B cell (primary cell): ENCODE measurements at regions not wholly inside any gene's neighbourhood (a gene's known extent, or its start where the extent isn't known, plus 50 kb on each side); places are given as distances from the start of the nearest gene placed in this dataset.

Experiments used
- ATAC-seq: fragments of 200-7000 bp; cut with Tn5 transposase; one replicate; pipeline ENCODE4 v1.10.0; 2021; ENCODE audit warnings: low read depth, mild to moderate bottlenecking, moderate number of reproducible peaks, moderate library complexity
- CTCF ChIA-PET: fragments of 350-600 bp; sonication (Branson Sonifier 250); formaldehyde crosslinking; loops from one replicate; lab custom pipeline; 2021; ENCODE audit warnings: antibody characterized with exemption, inconsistent platforms; lab: Charles Lee
- POLR2A ChIA-PET: fragments of 350-600 bp; sonication (Branson Sonifier 250); formaldehyde crosslinking; loops from one replicate; lab custom pipeline; 2021; ENCODE audit warnings: antibody characterized with exemption; lab: Charles Lee
- DNase-seq: peaks from one replicate; pipeline ENCODE4 v3.0.0; 2013
- H2AFZ ChIP-seq: 2 replicates; pipeline ENCODE4 v1.6.1; 2012; ENCODE audit warnings: mild to moderate bottlenecking, low read depth, low read length; ENCODE audit not compliant: insufficient read depth, poor library complexity, severe bottlenecking
- H3K27ac ChIP-seq, 2 donors: 1 replicate in 1 of 2; 2 replicates in 1 of 2; pipeline ENCODE4 v1.5.1; 2012 to 2013; ENCODE audit warnings: low read length in 2 of 2, mild to moderate bottlenecking in 2 of 2, moderate library complexity in 1 of 2
- H3K27me3 ChIP-seq, 4 experiments: fragments of 200-600 bp in 1 of 4; sonication (generic) in 1 of 4; replicated peaks in 1 of 4; 1 replicate in 2 of 4; 2 replicates in 2 of 4; pipeline versions ENCODE4 v1.6.1 to v1.7.0; 2013 to 2016; ENCODE audit warnings: low read length in 3 of 4, mild to moderate bottlenecking in 2 of 4, mixed read lengths in 1 of 4, moderate library complexity in 1 of 4; ENCODE audit not compliant: insufficient read depth in 4 of 4, control insufficient read depth in 3 of 4; ENCODE audit errors: control extremely low read depth in 1 of 4
- H3K36me3 ChIP-seq, 2 experiments: replicated peaks in 1 of 2; 1 replicate in 1 of 2; 2 replicates in 1 of 2; pipeline versions ENCODE4 v1.6.1 to v1.7.1; 2013; ENCODE audit warnings: low read length in 1 of 2; ENCODE audit not compliant: insufficient read depth in 2 of 2, control insufficient read depth in 1 of 2; ENCODE audit errors: control extremely low read depth in 1 of 2, extremely low read depth in 1 of 2
- H3K4me1 ChIP-seq, 2 donors: fragments of 200-600 bp in 1 of 2; sonication (generic) in 1 of 2; 1 replicate in 1 of 2; 2 replicates in 1 of 2; pipeline versions ENCODE4 v1.5.1 to v1.6.1; 2013 to 2017; ENCODE audit warnings: low read length in 2 of 2; ENCODE audit not compliant: control insufficient read depth in 2 of 2, insufficient read depth in 2 of 2
- H3K4me2 ChIP-seq: replicated peaks from 2 replicates; pipeline ENCODE3; 2012; ENCODE audit warnings: mild to moderate bottlenecking, low read depth, low read length; ENCODE audit not compliant: poor library complexity, severe bottlenecking
- H3K4me3 ChIP-seq, 5 experiments: fragments of 200-600 bp in 1 of 5; sonication (generic) in 1 of 5; 1 replicate in 3 of 5; 2 replicates in 2 of 5; pipeline versions ENCODE4 v1.5.1 to v1.7.0; 2011 to 2016; ENCODE audit warnings: low read length in 4 of 5, mild to moderate bottlenecking in 4 of 5, low read depth in 2 of 5, control low read depth in 1 of 5, moderate library complexity in 1 of 5; ENCODE audit not compliant: insufficient read depth in 1 of 5; ENCODE audit errors: control extremely low read depth in 1 of 5, extremely low read depth in 1 of 5
- H3K79me2 ChIP-seq: fragments of 200-600 bp; sonication (generic); one replicate; pipeline ENCODE4 v1.6.0; 2016; ENCODE audit warnings: low read length; ENCODE audit not compliant: control insufficient read depth, insufficient read depth
- H3K9ac ChIP-seq: fragments of 200-600 bp; sonication (generic); 2 replicates; pipeline ENCODE4 v1.6.1; 2017; ENCODE audit warnings: mild to moderate bottlenecking, low read length, moderate library complexity
- H3K9me3 ChIP-seq, 3 donors: one replicate each; pipeline versions ENCODE4 v1.6.1 to v1.7.1; 2013; ENCODE audit warnings: low read length in 2 of 3; ENCODE audit not compliant: control insufficient read depth in 2 of 3, insufficient read depth in 1 of 3; ENCODE audit errors: control extremely low read depth in 1 of 3
- H4K20me1 ChIP-seq: 2 replicates; pipeline ENCODE4 v1.6.0; 2012; ENCODE audit warnings: mild to moderate bottlenecking, low read length; ENCODE audit not compliant: insufficient read depth, control insufficient read depth, poor library complexity, severe bottlenecking
- H3K27ac Mint-ChIP-seq: one replicate; pipeline ENCODE4 v1.8.0; 2021; ENCODE audit warnings: mixed read lengths
- H3K27me3 Mint-ChIP-seq: one replicate; pipeline ENCODE4 v1.8.0; 2021; ENCODE audit warnings: mixed read lengths
- H3K4me1 Mint-ChIP-seq: one replicate; pipeline ENCODE4 v1.8.0; 2021; ENCODE audit warnings: mixed read lengths
- H3K4me3 Mint-ChIP-seq: one replicate; pipeline ENCODE4 v1.8.0; 2021; ENCODE audit warnings: mixed read lengths
- H3K9me3 Mint-ChIP-seq: one replicate; pipeline ENCODE4 v1.8.0; 2022; ENCODE audit warnings: mixed read lengths; ENCODE audit not compliant: insufficient read depth
- EZH2 ChIP-seq: IDR thresholded peaks from 2 replicates; pipeline ENCODE4 v1.6.1; 2012; ENCODE audit warnings: borderline replicate concordance, low read depth, mild to moderate bottlenecking, moderate library complexity, low read length; ENCODE audit not compliant: insufficient read depth, poor library complexity, severe bottlenecking
- whole genome bisulfite sequencing: methylation state at CpG from one replicate; pipeline ENCODE4 v1.1.5; 2013; ENCODE audit warnings: missing lambda C conversion rate; ENCODE audit not compliant: insufficient coverage; 5-methylcytosine and 5-hydroxymethylcytosine counted together
- intact Hi-C: fragments of 100-400 bp; cut with micrococcal nuclease; formaldehyde crosslinking; loops from one replicate; pipeline ENCODE4 v1.10.0; 2022
- TF ChIP-seq, protein P1 (sequence below): fragments of 200-600 bp; IDR thresholded peaks from one replicate; pipeline ENCODE4 v1.8.0; 2022; ENCODE audit warnings: antibody characterized with exemption, mild to moderate bottlenecking

GRCh38 chr7:140261522-140261921, 84.7 kb upstream of the KDM7A start:
- Histone ChIP-seq H3K9ac (no peak overlapping the region), H3K4me3 (no peak overlapping the region), H4K20me1 (no peaks in the 10 kb centered on the region), H2AFZ (no peak overlapping the region), H3K27me3 (peaks cover 0 to 7% (median 0%) of the 10 kb centered on the region in 4 experiments), H3K4me2 (no peak overlapping the region), H3K79me2 (no peaks in the 10 kb centered on the region), H3K27ac (no peak overlapping the region), H3K4me1 (no peaks in the 10 kb centered on the region), H3K36me3 (no peaks in the 10 kb centered on the region), H3K9me3 (peaks cover 0 to 4% (median 4%) of the 10 kb centered on the region in 3 donors)
- ChIA-PET POLR2A (no interaction called here), CTCF (no interaction called here)
- H3K27me3 Mint-ChIP-seq, result peaks cover 11% of the 10 kb centered on the region
- no peak overlapping the region for H3K4me3 Mint-ChIP-seq
- ATAC-seq, result no peak
- H3K27ac Mint-ChIP-seq, result no peak overlapping the region
- peaks cover 7% of the 10 kb centered on the region for H3K9me3 Mint-ChIP-seq
- WGBS, result 100% methylated on average over 1 of the region's 1 CpG
- intact Hi-C loops, result no loop called here
- H3K4me1 Mint-ChIP-seq, result no peaks in the 10 kb centered on the region
- TF ChIP-seq EZH2, result no peak
- TF ChIP-seq, protein P1, sequence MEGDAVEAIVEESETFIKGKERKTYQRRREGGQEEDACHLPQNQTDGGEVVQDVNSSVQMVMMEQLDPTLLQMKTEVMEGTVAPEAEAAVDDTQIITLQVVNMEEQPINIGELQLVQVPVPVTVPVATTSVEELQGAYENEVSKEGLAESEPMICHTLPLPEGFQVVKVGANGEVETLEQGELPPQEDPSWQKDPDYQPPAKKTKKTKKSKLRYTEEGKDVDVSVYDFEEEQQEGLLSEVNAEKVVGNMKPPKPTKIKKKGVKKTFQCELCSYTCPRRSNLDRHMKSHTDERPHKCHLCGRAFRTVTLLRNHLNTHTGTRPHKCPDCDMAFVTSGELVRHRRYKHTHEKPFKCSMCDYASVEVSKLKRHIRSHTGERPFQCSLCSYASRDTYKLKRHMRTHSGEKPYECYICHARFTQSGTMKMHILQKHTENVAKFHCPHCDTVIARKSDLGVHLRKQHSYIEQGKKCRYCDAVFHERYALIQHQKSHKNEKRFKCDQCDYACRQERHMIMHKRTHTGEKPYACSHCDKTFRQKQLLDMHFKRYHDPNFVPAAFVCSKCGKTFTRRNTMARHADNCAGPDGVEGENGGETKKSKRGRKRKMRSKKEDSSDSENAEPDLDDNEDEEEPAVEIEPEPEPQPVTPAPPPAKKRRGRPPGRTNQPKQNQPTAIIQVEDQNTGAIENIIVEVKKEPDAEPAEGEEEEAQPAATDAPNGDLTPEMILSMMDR, result no peak
- DNase-seq, result no peak

DNA sequence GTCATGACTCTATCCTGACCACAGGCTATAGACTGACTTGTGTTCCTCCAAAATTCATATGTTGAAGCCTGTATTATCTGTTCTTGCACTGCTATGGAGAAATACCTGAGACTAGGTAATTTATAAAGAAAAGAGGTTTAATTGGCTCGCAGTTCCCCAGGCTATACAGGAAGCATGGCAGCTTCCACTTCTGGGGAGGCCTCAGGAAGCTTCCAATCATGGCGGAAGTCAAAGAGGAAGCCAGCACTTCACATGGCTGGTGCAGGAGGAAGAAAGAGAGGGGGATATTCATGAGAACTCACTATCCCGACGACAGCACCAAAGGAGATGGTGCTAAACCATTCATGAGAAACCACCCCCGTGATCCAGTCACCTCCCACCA, 84.3 kb upstream of the KDM7A start:
- H2AFZ ChIP-seq, result no peak overlapping the region
- intact Hi-C loops, result no loop called here
- WGBS, result 67% methylated on average over 1 of the region's 5 CpGs
- no peak overlapping the region for H3K4me2 ChIP-seq
- no peak overlapping the region for H3K9ac ChIP-seq
- no peak overlapping the region for H3K27ac ChIP-seq
- no peaks in the 10 kb centered on the region for H3K4me1 ChIP-seq
- ChIA-PET POLR2A (no interaction called here), CTCF (no interaction called here)
- TF ChIP-seq, protein P1, result no peak
- no peak for TF ChIP-seq EZH2
- H3K27me3 ChIP-seq, result peaks cover 0 to 7% (median 0%) of the 10 kb centered on the region in 4 experiments
- H3K79me2 ChIP-seq, result no peaks in the 10 kb centered on the region
- Mint-ChIP-seq H3K27ac (no peak overlapping the region), H3K27me3 (peaks cover 11% of the 10 kb centered on the region), H3K4me3 (no peak overlapping the region), H3K4me1 (no peaks in the 10 kb centered on the region), H3K9me3 (peaks cover 7% of the 10 kb centered on the region)
- ATAC-seq (no peak), DNase-seq (no peak)
- no peak overlapping the region for H3K4me3 ChIP-seq
- no peaks in the 10 kb centered on the region for H4K20me1 ChIP-seq
- no peaks in the 10 kb centered on the region for H3K36me3 ChIP-seq
- H3K9me3 ChIP-seq, result peaks cover 0 to 4% (median 4%) of the 10 kb centered on the region in 3 donors
